Trophoblast cell (in vitro differentiated cells and primary cell): ENCODE measurements at regions not wholly inside any gene's neighbourhood (a gene's known extent, or its start where the extent isn't known, plus 50 kb on each side); places are given as distances from the start of the nearest gene placed in this dataset.

Experiments
- DNase-seq, 2 donors: peaks; one replicate each; pipeline ENCODE4 v3.0.0-alpha.2; 2016
- H2AFZ ChIP-seq: 2 replicates; pipeline ENCODE4 v1.6.1; 2013; ENCODE audit warnings: low read length, moderate library complexity, mild to moderate bottlenecking; ENCODE audit not compliant: insufficient read depth, poor library complexity
- H2AK5ac ChIP-seq: 2 replicates; pipeline ENCODE4 v1.6.1; 2013; ENCODE audit warnings: mild to moderate bottlenecking, low read length
- H2BK120ac ChIP-seq: 2 replicates; pipeline ENCODE4 v1.6.1; 2013; ENCODE audit warnings: low read length, mild to moderate bottlenecking, moderate library complexity; ENCODE audit not compliant: insufficient read depth, poor library complexity
- H2BK12ac ChIP-seq: 2 replicates; pipeline ENCODE4 v1.6.1; 2013; ENCODE audit warnings: mild to moderate bottlenecking, low read length, moderate library complexity
- H2BK5ac ChIP-seq: 2 replicates; pipeline ENCODE4 v1.6.1; 2013; ENCODE audit warnings: low read length, low read depth, moderate library complexity, mild to moderate bottlenecking; ENCODE audit not compliant: poor library complexity
- H3K14ac ChIP-seq: 2 replicates; pipeline ENCODE4 v1.6.1; 2013; ENCODE audit warnings: mild to moderate bottlenecking, low read length
- H3K18ac ChIP-seq: 2 replicates; pipeline ENCODE4 v1.6.1; 2013; ENCODE audit warnings: mild to moderate bottlenecking, low read length
- H3K23ac ChIP-seq: 2 replicates; pipeline ENCODE4 v1.6.1; 2013; ENCODE audit warnings: low read length
- H3K27ac ChIP-seq: 2 replicates; pipeline ENCODE4 v1.5.1; 2013; ENCODE audit warnings: low read depth, mild to moderate bottlenecking, inconsistent platforms, low read length, moderate library complexity
- H3K27me3 ChIP-seq: 2 replicates; pipeline ENCODE4 v1.6.1; 2013; ENCODE audit warnings: inconsistent platforms, mild to moderate bottlenecking, low read length, moderate library complexity; ENCODE audit not compliant: insufficient read depth
- H3K36me3 ChIP-seq, 2 experiments: 1 replicate in 1 of 2; 2 replicates in 1 of 2; pipeline ENCODE4 v1.6.1; 2013; ENCODE audit warnings: low read length in 2 of 2, mild to moderate bottlenecking in 2 of 2, moderate library complexity in 1 of 2; ENCODE audit not compliant: insufficient read depth in 2 of 2, control insufficient read depth in 1 of 2
- H3K4ac ChIP-seq: 2 replicates; pipeline ENCODE4 v1.6.1; 2013; ENCODE audit warnings: low read depth, mild to moderate bottlenecking, low read length, moderate library complexity
- H3K4me1 ChIP-seq, 2 experiments: 1 replicate in 1 of 2; 2 replicates in 1 of 2; pipeline ENCODE4 v1.6.1; 2013; ENCODE audit warnings: low read length in 2 of 2, mild to moderate bottlenecking in 2 of 2, moderate library complexity in 1 of 2; ENCODE audit not compliant: insufficient read depth in 2 of 2, control insufficient read depth in 1 of 2
- H3K4me2 ChIP-seq: 2 replicates; pipeline ENCODE4 v1.6.1; 2013; ENCODE audit warnings: inconsistent platforms, mild to moderate bottlenecking, low read length, moderate library complexity
- H3K4me3 ChIP-seq: 2 replicates; pipeline ENCODE4 v1.5.1; 2013; ENCODE audit warnings: mild to moderate bottlenecking, low read depth, low read length, inconsistent platforms
- H3K79me1 ChIP-seq: one replicate; pipeline ENCODE4 v1.6.1; 2013; ENCODE audit warnings: low read length
- H3K79me2 ChIP-seq: 2 replicates; pipeline ENCODE4 v1.6.1; 2013; ENCODE audit warnings: low read length, mild to moderate bottlenecking; ENCODE audit not compliant: control insufficient read depth, insufficient read depth, poor library complexity
- H3K9ac ChIP-seq: 2 replicates; pipeline ENCODE4 v1.6.1; 2013; ENCODE audit warnings: mild to moderate bottlenecking, low read length
- H3K9me3 ChIP-seq: 2 replicates; pipeline ENCODE4 v1.6.1; 2013; ENCODE audit warnings: low read depth, mild to moderate bottlenecking, control low read depth, inconsistent platforms, low read length; ENCODE audit not compliant: insufficient read depth
- H4K12ac ChIP-seq: 2 replicates; pipeline ENCODE4 v1.6.1; 2013; ENCODE audit warnings: low read depth, mild to moderate bottlenecking, low read length, moderate library complexity
- H4K8ac ChIP-seq: 2 replicates; pipeline ENCODE4 v1.6.1; 2013; ENCODE audit warnings: low read depth, mild to moderate bottlenecking, low read length, moderate library complexity
- H4K91ac ChIP-seq: one replicate; pipeline ENCODE4 v1.6.1; 2013; ENCODE audit warnings: low read depth, mild to moderate bottlenecking, low read length, moderate library complexity
- WGBS: extraction: QIAGEN DNeasy Blood & Tissue Kit; methylation state at CpG from one replicate; pipeline ENCODE4 v1.1.7; 2013; ENCODE audit warnings: missing lambda C conversion rate; ENCODE audit not compliant: insufficient read length, insufficient coverage; ENCODE audit errors: extremely low coverage; 5-methylcytosine and 5-hydroxymethylcytosine counted together

DNA sequence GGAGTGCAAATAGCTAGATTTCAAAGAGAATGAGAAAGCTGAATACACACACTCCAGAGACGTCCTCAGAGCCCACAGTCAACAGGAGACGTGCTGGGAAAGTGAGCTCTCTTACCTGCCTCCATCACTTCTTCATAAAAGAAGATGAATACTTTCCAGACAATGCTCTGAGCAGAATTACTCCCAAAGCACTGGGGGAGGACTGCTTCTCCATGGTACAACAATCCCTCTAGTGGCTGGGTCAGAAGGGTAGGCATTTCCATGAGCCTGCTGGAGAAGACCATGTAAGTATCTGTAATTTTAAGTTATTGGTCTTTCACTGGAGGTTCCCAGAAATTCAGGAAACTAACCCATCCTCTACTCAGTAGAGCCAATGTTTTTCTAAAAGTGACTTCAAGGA is 190.3 kb downstream of the RBM43 start:
- Histone ChIP-seq H3K9me3 (no peaks in the 10 kb centered on the region), H3K79me2 (no peaks in the 10 kb centered on the region), H2AK5ac (no peak overlapping the region), H2BK120ac (no peak overlapping the region), H3K4me1 (peaks cover 0 to 6% of the 10 kb centered on the region in 2 experiments), H3K14ac (no peak overlapping the region), H4K91ac (no peak overlapping the region), H3K79me1 (peaks cover 6% of the 10 kb centered on the region), H4K12ac (no peak overlapping the region), H3K23ac (no peak overlapping the region), H3K27me3 (no peaks in the 10 kb centered on the region), H3K4ac (no peak overlapping the region), H3K27ac (no peak overlapping the region), H3K9ac (no peak overlapping the region), H3K4me3 (no peak overlapping the region), H2BK12ac (no peak overlapping the region), H2BK5ac (no peak overlapping the region), H3K4me2 (no peak overlapping the region), H4K8ac (no peak overlapping the region), H2AFZ (no peak overlapping the region), H3K18ac (no peak overlapping the region), H3K36me3 (no peaks in the 10 kb centered on the region)
- DNase-seq, result peak in 1 of 2 donors; percentile 7
- no CpG with 5 or more reads among the region's 2 CpGs for WGBS

DNA sequence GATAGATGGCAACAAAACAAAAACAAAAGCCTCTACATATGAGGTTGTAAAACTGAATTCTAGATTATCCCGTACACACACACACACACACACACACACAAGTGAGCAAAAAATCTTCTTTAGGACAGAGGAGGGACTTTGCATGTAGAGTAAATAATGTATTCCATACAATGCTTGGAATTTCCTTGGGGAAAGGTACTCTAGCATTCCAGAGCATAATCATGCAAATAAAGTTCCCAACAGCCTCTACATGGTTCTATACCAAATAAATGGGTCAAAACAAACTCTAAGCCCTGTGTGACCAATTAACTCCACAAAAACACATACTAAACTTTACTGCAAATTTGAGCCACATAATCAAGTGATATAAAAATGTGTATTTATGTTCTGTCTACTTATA is 191.4 kb downstream of the RBM43 start:
- Histone ChIP-seq H4K8ac (no peak overlapping the region), H3K36me3 (no peaks in the 10 kb centered on the region), H3K79me1 (peaks cover 8% of the 10 kb centered on the region), H4K91ac (no peak overlapping the region), H2BK12ac (no peak overlapping the region), H3K4me1 (peaks cover 0 to 8% of the 10 kb centered on the region in 2 experiments), H2AK5ac (no peak overlapping the region), H2BK120ac (no peak overlapping the region), H3K79me2 (no peaks in the 10 kb centered on the region), H3K9me3 (no peaks in the 10 kb centered on the region), H3K18ac (no peak overlapping the region), H3K9ac (no peak overlapping the region), H3K14ac (no peak overlapping the region), H2BK5ac (no peak overlapping the region), H3K27me3 (no peaks in the 10 kb centered on the region), H3K4me3 (no peak overlapping the region), H3K27ac (no peak overlapping the region), H3K4ac (no peak overlapping the region), H4K12ac (no peak overlapping the region), H3K4me2 (no peak overlapping the region), H3K23ac (no peak overlapping the region), H2AFZ (no peak overlapping the region)
- no peak for DNase-seq
- no CpG with 5 or more reads among the region's 1 CpG for WGBS

DNA sequence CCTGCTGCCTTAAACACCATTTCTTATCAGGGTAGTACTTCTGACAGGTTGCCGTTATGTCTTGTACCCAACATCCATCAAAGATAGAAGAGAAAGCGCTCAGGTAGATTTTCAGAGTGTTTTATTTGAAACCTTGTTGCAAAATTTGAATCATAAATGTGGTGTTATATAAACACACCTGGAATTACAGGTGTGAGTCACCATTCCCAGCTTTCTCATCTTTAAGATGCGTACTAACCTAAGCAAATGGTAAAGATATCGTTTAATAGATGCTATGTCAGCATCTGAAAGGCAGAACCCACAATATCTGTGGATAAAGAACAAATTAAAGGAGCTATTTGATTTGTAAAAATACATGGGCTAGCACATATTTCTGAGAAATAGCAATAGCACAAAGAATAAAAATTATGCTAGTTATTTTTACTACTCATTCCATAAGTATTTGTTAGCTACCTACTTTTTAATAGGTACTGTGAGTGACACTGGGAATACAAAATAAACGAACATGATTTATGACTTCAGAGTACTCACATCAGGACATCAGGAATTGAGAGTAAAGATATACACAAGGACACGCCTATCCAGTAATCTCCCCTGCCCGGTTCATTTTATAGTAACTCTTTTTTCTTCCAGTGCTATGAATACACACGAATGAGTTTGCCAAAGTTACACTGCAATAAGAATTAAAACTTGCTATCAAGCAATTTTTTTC is 193.8 kb downstream of the RBM43 start:
- Histone ChIP-seq H3K18ac (no peak overlapping the region), H3K23ac (no peak overlapping the region), H4K12ac (no peak overlapping the region), H3K14ac (no peak overlapping the region), H3K4me2 (no peak overlapping the region), H2BK12ac (peak overlapping the region; percentile 33), H2AFZ (no peak overlapping the region), H3K9ac (no peak overlapping the region), H3K27me3 (no peaks in the 10 kb centered on the region), H3K4ac (no peak overlapping the region), H4K91ac (no peak overlapping the region), H3K27ac (no peak overlapping the region), H3K79me1 (peaks cover 15% of the 10 kb centered on the region), H3K4me3 (no peak overlapping the region), H3K36me3 (no peaks in the 10 kb centered on the region), H3K9me3 (no peaks in the 10 kb centered on the region), H3K79me2 (no peaks in the 10 kb centered on the region), H3K4me1 (peaks cover 3 to 15% of the 10 kb centered on the region in 2 experiments), H2AK5ac (peak overlapping the region; percentile 15), H4K8ac (no peak overlapping the region), H2BK120ac (peak overlapping the region; percentile 4), H2BK5ac (no peak overlapping the region)
- WGBS, result no CpG with 5 or more reads among the region's 8 CpGs
- no peak for DNase-seq

DNA sequence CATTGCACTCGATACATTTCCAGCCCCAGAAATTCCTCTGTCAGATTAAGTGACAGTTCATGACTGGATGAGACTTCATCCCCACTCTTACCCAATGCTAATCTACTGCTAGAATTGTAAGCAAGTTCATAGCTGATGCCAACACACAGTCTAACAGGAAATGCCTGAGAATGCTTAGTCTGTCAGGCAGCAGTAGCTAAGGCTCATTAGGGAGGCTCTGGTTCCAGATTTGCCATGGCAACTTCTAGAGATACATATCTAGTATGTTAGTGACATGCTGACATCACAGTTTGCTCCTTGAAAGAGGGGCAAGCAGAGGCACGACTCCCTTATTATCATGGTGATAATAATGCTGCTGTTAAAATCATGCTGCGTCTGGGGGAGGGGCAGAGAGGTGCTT is 198.4 kb downstream of the RBM43 start:
- no peaks in the 10 kb centered on the region for H3K27me3 ChIP-seq
- H2BK12ac ChIP-seq, result no peak overlapping the region
- H4K8ac ChIP-seq, result no peak overlapping the region
- no peak overlapping the region for H2AK5ac ChIP-seq
- no peak overlapping the region for H3K23ac ChIP-seq
- H3K9me3 ChIP-seq, result no peaks in the 10 kb centered on the region
- H3K14ac ChIP-seq, result no peak overlapping the region
- no peak overlapping the region for H3K9ac ChIP-seq
- H3K27ac ChIP-seq, result peak overlapping the region; percentile 55
- no peak overlapping the region for H2BK5ac ChIP-seq
- H4K12ac ChIP-seq, result no peak overlapping the region
- peaks cover 3 to 9% of the 10 kb centered on the region in 2 experiments for H3K4me1 ChIP-seq
- H3K18ac ChIP-seq, result no peak overlapping the region
- no peaks in the 10 kb centered on the region for H3K79me2 ChIP-seq
- H3K4ac ChIP-seq, result no peak overlapping the region
- H3K79me1 ChIP-seq, result peaks cover 16% of the 10 kb centered on the region
- no peak overlapping the region for H4K91ac ChIP-seq
- no peak for DNase-seq
- H3K4me2 ChIP-seq, result no peak overlapping the region
- H2BK120ac ChIP-seq, result no peak overlapping the region
- no peak overlapping the region for H2AFZ ChIP-seq
- no peak overlapping the region for H3K4me3 ChIP-seq
- WGBS, result no CpG with 5 or more reads among the region's 3 CpGs
- no peaks in the 10 kb centered on the region for H3K36me3 ChIP-seq
